ENCODE measurements at regions not wholly inside any gene's neighbourhood (a gene's known extent, or its start where the extent isn't known, plus 50 kb on each side); places are given as distances from the start of the nearest gene placed in this dataset.
A peak's percentile ranks its signal among the peaks of the same experiment; 100 is the strongest.

GRCh38 chr10:14389981-14390590 is 59.4 kb upstream of the FRMD4A start:
- peak; percentile 70 to 77 for ATAC-seq

GRCh38 chr10:14385596-14386593 is 55.2 kb upstream of the FRMD4A start:
- ATAC-seq = peak; percentile 64 to 69

- ATAC-seq = no peak
Observed at GRCh38 chr10:14384915-14385314, 54.2 kb upstream of the FRMD4A start.

GRCh38 chr10:14384116-14384730 is 53.5 kb upstream of the FRMD4A start:
- no peak for ATAC-seq

GRCh38 chr10:14383266-14383665 is 52.5 kb upstream of the FRMD4A start:
- ATAC-seq = no peak

GRCh38 chr10:14382531-14382930 is 51.8 kb upstream of the FRMD4A start:
- ATAC-seq = no peak

- peak; percentile 66 to 68 for ATAC-seq
Observed at GRCh38 chr10:14382022-14382421, 51.3 kb upstream of the FRMD4A start.

GRCh38 chr10:14381475-14381874 is 50.8 kb upstream of the FRMD4A start:
- ATAC-seq = no peak

GRCh38 chr10:14380746-14381145 is 50.0 kb upstream of the FRMD4A start:
- ATAC-seq = no peak

Data from activated CD4-positive, CD25-positive, alpha-beta regulatory T cell treated with anti-CD3 and anti-CD28 coated beads, Interleukin-2, amount 50 U/mL, for 24 hours (primary cell).